H9 (cell line): ENCODE measurements at regions not wholly inside any gene's neighbourhood (a gene's known extent, or its start where the extent isn't known, plus 50 kb on each side); places are given as distances from the start of the nearest gene placed in this dataset.

Experiments
- DNase-seq: peaks from one replicate; pipeline ENCODE4 v3.0.0-alpha.2; 2017
- H2AFZ ChIP-seq: one replicate; pipeline ENCODE4 v1.6.1; 2013; ENCODE audit warnings: mild to moderate bottlenecking, low read length, control low read depth, moderate library complexity
- H2AK5ac ChIP-seq: 2 replicates; pipeline ENCODE4 v1.6.1; 2013; ENCODE audit warnings: low read length, control low read depth, mixed read lengths; ENCODE audit not compliant: insufficient read length
- H2BK120ac ChIP-seq: one replicate; pipeline ENCODE4 v1.6.1; 2013; ENCODE audit warnings: low read depth, mild to moderate bottlenecking, low read length, control low read depth, inconsistent platforms; ENCODE audit not compliant: poor library complexity, severe bottlenecking
- H2BK12ac ChIP-seq: 2 replicates; pipeline ENCODE4 v1.6.1; 2013; ENCODE audit warnings: low read length, control low read depth, mixed read lengths, low read depth; ENCODE audit not compliant: insufficient read length
- H2BK15ac ChIP-seq: 2 replicates; pipeline ENCODE4 v1.6.1; 2013; ENCODE audit warnings: low read depth, low read length, control low read depth
- H2BK20ac ChIP-seq: one replicate; pipeline ENCODE4 v1.6.1; 2013; ENCODE audit warnings: low read depth, mild to moderate bottlenecking, low read length, control low read depth, inconsistent platforms; ENCODE audit not compliant: poor library complexity, severe bottlenecking
- H2BK5ac ChIP-seq: 2 replicates; pipeline ENCODE4 v1.6.1; 2013; ENCODE audit warnings: low read length, control low read depth, mixed read lengths; ENCODE audit not compliant: insufficient read length
- H3K14ac ChIP-seq: 2 replicates; pipeline ENCODE4 v1.6.1; 2013; ENCODE audit warnings: low read length, control low read depth; ENCODE audit not compliant: insufficient read depth
- H3K18ac ChIP-seq: 2 replicates; pipeline ENCODE4 v1.6.1; 2013; ENCODE audit warnings: low read depth, mild to moderate bottlenecking, mixed read lengths, low read length, control low read depth; ENCODE audit not compliant: insufficient read length
- H3K23ac ChIP-seq: 2 replicates; pipeline ENCODE4 v1.6.1; 2013; ENCODE audit warnings: low read length, control low read depth, mixed read lengths, low read depth; ENCODE audit not compliant: insufficient read length
- H3K23me2 ChIP-seq: 2 replicates; pipeline ENCODE4 v1.6.1; 2013; ENCODE audit warnings: low read depth, mild to moderate bottlenecking, mixed read lengths, low read length, control low read depth; ENCODE audit not compliant: insufficient read length, poor library complexity, severe bottlenecking
- H3K27ac ChIP-seq: 2 replicates; pipeline ENCODE4 v1.5.1; 2013; ENCODE audit warnings: low read length, control low read depth, mixed read lengths, low read depth; ENCODE audit not compliant: insufficient read length
- H3K27me3 ChIP-seq: 2 replicates; pipeline ENCODE4 v1.6.1; 2013; ENCODE audit warnings: low read length, control low read depth, inconsistent platforms; ENCODE audit not compliant: insufficient read depth
- H3K4ac ChIP-seq: 2 replicates; pipeline ENCODE4 v1.6.1; 2013; ENCODE audit warnings: low read depth, mild to moderate bottlenecking, control low read depth, inconsistent platforms, low read length, moderate library complexity
- H3K4me1 ChIP-seq: 2 replicates; pipeline ENCODE4 v1.6.1; 2013; ENCODE audit warnings: low read length, control low read depth, inconsistent platforms; ENCODE audit not compliant: insufficient read depth
- H3K4me2 ChIP-seq: 2 replicates; pipeline ENCODE4 v1.6.1; 2013; ENCODE audit warnings: low read length, control low read depth, mixed read lengths; ENCODE audit not compliant: insufficient read length, insufficient read depth
- H3K56ac ChIP-seq: 2 replicates; pipeline ENCODE4 v1.6.1; 2013; ENCODE audit warnings: low read depth, mild to moderate bottlenecking, mixed read lengths, low read length, control low read depth; ENCODE audit not compliant: insufficient read length
- H3K79me1 ChIP-seq: 2 replicates; pipeline ENCODE4 v1.6.1; 2013; ENCODE audit warnings: low read depth, mild to moderate bottlenecking, moderate library complexity, low read length, control low read depth, inconsistent platforms; ENCODE audit not compliant: insufficient read depth, poor library complexity, severe bottlenecking
- H3K79me2 ChIP-seq: 2 replicates; pipeline ENCODE4 v1.6.1; 2013; ENCODE audit warnings: low read length, control low read depth, inconsistent platforms; ENCODE audit not compliant: insufficient read depth
- H3K9ac ChIP-seq: 2 replicates; pipeline ENCODE4 v1.6.1; 2013; ENCODE audit warnings: low read length, control low read depth, mixed read lengths; ENCODE audit not compliant: insufficient read length; ENCODE audit errors: extremely low read depth
- H3K9me3 ChIP-seq: one replicate; pipeline ENCODE4 v1.6.1; 2013; ENCODE audit warnings: low read depth, low read length, inconsistent platforms; ENCODE audit not compliant: control insufficient read depth
- H3T11ph ChIP-seq: one replicate; pipeline ENCODE4 v1.6.1; 2013; ENCODE audit warnings: mild to moderate bottlenecking, low read length, control low read depth, inconsistent platforms
- H4K20me1 ChIP-seq: one replicate; pipeline ENCODE4 v1.6.1; 2013; ENCODE audit not compliant: control insufficient read depth, insufficient read length, insufficient read depth
- H4K5ac ChIP-seq: 2 replicates; pipeline ENCODE4 v1.6.1; 2013; ENCODE audit warnings: low read depth, mild to moderate bottlenecking, mixed read lengths, low read length, control low read depth; ENCODE audit not compliant: insufficient read length
- H4K8ac ChIP-seq: replicated peaks from 2 replicates; pipeline ENCODE4 v1.6.1; 2013; ENCODE audit warnings: low read length, control low read depth, mixed read lengths, low read depth; ENCODE audit not compliant: insufficient read length
- H4K91ac ChIP-seq: 2 replicates; pipeline ENCODE4 v1.6.1; 2013; ENCODE audit warnings: low read depth, mild to moderate bottlenecking, moderate library complexity, mixed read lengths, low read length, control low read depth; ENCODE audit not compliant: insufficient read length
- H3K27ac Mint-ChIP-seq, 3 experiments: 2 replicates in 2 of 3; 3 replicates in 1 of 3; pipeline ENCODE4 v1.8.0; 2020 to 2021; ENCODE audit warnings: mixed read lengths in 3 of 3, mild to moderate bottlenecking in 1 of 3, moderate library complexity in 1 of 3
- H3K27me3 Mint-ChIP-seq: 2 replicates; pipeline ENCODE4 v1.8.0; 2021; ENCODE audit warnings: low read depth, mild to moderate bottlenecking, moderate library complexity, mixed read lengths
- H3K36me3 Mint-ChIP-seq, 3 experiments: 2 replicates in 2 of 3; 3 replicates in 1 of 3; pipeline ENCODE4 v1.8.0; 2020 to 2021; ENCODE audit warnings: low read depth in 3 of 3, mixed read lengths in 3 of 3; ENCODE audit not compliant: insufficient read depth in 1 of 3
- H3K4me1 Mint-ChIP-seq, 2 experiments: 2 replicates each; pipeline ENCODE4 v1.8.0; 2020; ENCODE audit warnings: mixed read lengths in 2 of 2
- H3K4me3 Mint-ChIP-seq, 2 experiments: 2 replicates in 1 of 2; 3 replicates in 1 of 2; pipeline ENCODE4 v1.8.0; 2020 to 2021; ENCODE audit warnings: mild to moderate bottlenecking in 2 of 2, mixed read lengths in 2 of 2, moderate library complexity in 1 of 2
- H3K9me3 Mint-ChIP-seq, 2 experiments: 2 replicates in 1 of 2; 3 replicates in 1 of 2; pipeline ENCODE4 v1.8.0; 2020; ENCODE audit warnings: mild to moderate bottlenecking in 2 of 2, mixed read lengths in 2 of 2, moderate library complexity in 1 of 2
- WGBS: extraction: QIAGEN DNeasy Blood & Tissue Kit; methylation state at CpG from one replicate; pipeline ENCODE4 v1.1.7; 2013; ENCODE audit warnings: missing lambda C conversion rate, low lambda C conversion rate, mixed read lengths; ENCODE audit not compliant: insufficient read length; ENCODE audit errors: extremely low coverage; 5-methylcytosine and 5-hydroxymethylcytosine counted together
- TF ChIP-seq, protein P1 (sequence below): fragments of 200-600 bp; sonication (generic); conservative IDR thresholded peaks from 3 replicates; pipeline ENCODE4 v1.8.0; 2021; ENCODE audit warnings: antibody characterized with exemption, mild to moderate bottlenecking

DNA sequence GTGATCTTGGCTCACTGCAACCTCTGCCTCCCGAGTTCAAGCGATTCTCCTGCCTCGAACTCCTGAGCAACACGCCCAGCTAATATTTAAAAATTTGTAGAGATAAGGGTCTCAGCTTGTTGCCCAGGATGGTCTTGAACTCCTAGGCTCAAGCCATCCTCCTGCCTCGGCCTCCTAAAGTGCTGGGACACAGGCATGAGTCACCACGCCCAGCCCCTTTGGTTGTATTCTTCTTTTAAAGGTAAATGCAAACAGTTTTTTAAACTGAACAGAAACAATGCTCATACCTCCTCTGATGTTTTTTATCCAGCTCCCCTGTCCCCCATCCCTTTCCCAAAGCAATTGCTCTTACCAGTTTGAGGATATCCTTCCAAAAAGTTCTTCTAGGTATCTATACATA is 79.5 kb upstream of the DUSP5 start:
- no peak for DNase-seq
- H3K4me1 ChIP-seq: peaks cover 10% of the 10 kb centered on the region; the same call in 1 of the 2 replicates
- no peak overlapping the region for H3K4ac ChIP-seq
- Mint-ChIP-seq H3K27me3 (no peaks in the 10 kb centered on the region; the same call in 1 of the 2 replicates), H3K4me1 (peaks cover 26 to 29% of the 10 kb centered on the region in 2 experiments), H3K4me3 (no peak overlapping the region), H3K27ac (no peak overlapping the region), H3K36me3 (no peaks in the 10 kb centered on the region), H3K9me3 (no peaks in the 10 kb centered on the region)
- H3K4me2 ChIP-seq: no peak overlapping the region
- no peak overlapping the region for H4K8ac ChIP-seq
- H3K27ac ChIP-seq: no peak overlapping the region
- no peak overlapping the region for H3K23ac ChIP-seq
- no peaks in the 10 kb centered on the region for H3K9me3 ChIP-seq
- no peak overlapping the region for H2AFZ ChIP-seq
- no peak overlapping the region for H2AK5ac ChIP-seq
- H3K18ac ChIP-seq: no peak overlapping the region
- no peak overlapping the region for H3T11ph ChIP-seq
- no peaks in the 10 kb centered on the region for H3K27me3 ChIP-seq
- no peaks in the 10 kb centered on the region for H4K20me1 ChIP-seq
- no peak overlapping the region for H4K91ac ChIP-seq
- no CpG with 5 or more reads among the region's 6 CpGs for WGBS
- H3K79me2 ChIP-seq: no peaks in the 10 kb centered on the region
- no peak overlapping the region for H2BK12ac ChIP-seq
- H3K9ac ChIP-seq: no peak overlapping the region
- H3K14ac ChIP-seq: no peak overlapping the region
- H2BK15ac ChIP-seq: no peak overlapping the region
- TF ChIP-seq, protein P1, sequence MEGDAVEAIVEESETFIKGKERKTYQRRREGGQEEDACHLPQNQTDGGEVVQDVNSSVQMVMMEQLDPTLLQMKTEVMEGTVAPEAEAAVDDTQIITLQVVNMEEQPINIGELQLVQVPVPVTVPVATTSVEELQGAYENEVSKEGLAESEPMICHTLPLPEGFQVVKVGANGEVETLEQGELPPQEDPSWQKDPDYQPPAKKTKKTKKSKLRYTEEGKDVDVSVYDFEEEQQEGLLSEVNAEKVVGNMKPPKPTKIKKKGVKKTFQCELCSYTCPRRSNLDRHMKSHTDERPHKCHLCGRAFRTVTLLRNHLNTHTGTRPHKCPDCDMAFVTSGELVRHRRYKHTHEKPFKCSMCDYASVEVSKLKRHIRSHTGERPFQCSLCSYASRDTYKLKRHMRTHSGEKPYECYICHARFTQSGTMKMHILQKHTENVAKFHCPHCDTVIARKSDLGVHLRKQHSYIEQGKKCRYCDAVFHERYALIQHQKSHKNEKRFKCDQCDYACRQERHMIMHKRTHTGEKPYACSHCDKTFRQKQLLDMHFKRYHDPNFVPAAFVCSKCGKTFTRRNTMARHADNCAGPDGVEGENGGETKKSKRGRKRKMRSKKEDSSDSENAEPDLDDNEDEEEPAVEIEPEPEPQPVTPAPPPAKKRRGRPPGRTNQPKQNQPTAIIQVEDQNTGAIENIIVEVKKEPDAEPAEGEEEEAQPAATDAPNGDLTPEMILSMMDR: no peak
- no peaks in the 10 kb centered on the region for H3K23me2 ChIP-seq
- H3K79me1 ChIP-seq: no peaks in the 10 kb centered on the region
- H4K5ac ChIP-seq: no peak overlapping the region
- H2BK120ac ChIP-seq: no peak overlapping the region
- no peak overlapping the region for H2BK20ac ChIP-seq
- no peak overlapping the region for H2BK5ac ChIP-seq
- H3K56ac ChIP-seq: no peak overlapping the region
